NCI-H1092 treated with DMSO at 0.1 percent for 48 hours (cell line): ENCODE measurements at regions not wholly inside any gene's neighbourhood (a gene's known extent, or its start where the extent isn't known, plus 50 kb on each side); places are given as distances from the start of the nearest gene placed in this dataset.
"Not testable (repeated sequence)": the region's sequence is repeated elsewhere in the genome, so short reads cannot be mapped to it uniquely, and the experiment has no call there.

Source experiments
- DNase-seq: peaks from one replicate; lab custom pipeline; 2025; lab: John Stamatoyannopoulos, UW

- DNase-seq, result no peak
These were observed 207.5 kb upstream of the LINGO1 start for GRCh38 chr15:77839970-77840905.

GRCh38 chr15:77839456-77839855 lies 206.7 kb upstream of the LINGO1 start:
- DNase-seq, result no peak

- no peak for DNase-seq
These were observed 205.9 kb upstream of the LINGO1 start for GRCh38 chr15:77838595-77838994.

DNA sequence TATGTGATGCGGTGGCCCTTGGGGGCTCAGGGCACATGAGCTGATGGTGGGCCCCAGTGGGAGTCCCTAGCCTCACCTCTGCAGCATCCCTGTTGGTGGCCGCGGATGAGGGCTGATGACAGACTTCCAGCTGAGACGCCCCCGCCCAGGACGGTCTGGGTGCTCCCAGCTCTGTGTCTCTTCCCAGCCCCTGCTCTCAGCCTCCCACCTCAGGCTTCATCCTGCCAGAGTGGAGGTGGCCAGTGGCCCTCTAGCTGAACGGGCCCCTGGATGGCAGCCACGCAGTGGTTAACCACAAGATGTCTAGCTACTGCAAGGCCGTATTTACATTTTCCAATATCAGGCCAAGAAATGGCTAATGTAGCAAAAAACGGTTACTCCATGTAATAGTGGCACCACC lies 205.3 kb upstream of the LINGO1 start:
- no peak for DNase-seq

DNA sequence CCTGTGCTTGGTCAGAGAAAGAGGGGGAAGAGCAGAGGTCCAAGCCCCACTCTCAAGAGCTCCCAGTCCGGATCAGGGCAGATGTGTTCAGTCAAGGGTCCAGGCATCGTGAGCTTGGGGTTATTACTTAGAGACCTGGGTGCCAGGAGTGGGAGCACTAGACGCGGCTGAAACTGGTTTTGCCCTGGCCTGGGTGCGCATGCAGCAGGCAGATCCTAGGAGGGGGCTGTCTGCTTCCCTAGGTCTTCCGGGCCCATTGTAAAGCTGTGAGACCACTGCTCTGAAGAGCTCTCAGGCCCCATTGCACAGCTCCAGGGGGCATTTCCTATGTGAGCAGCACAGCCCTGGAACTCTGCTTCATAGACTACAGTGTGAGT lies 204.9 kb upstream of the LINGO1 start:
- DNase-seq, result no peak

GRCh38 chr15:77836906-77837648 lies 204.4 kb upstream of the LINGO1 start:
- DNase-seq, result no peak

GRCh38 chr15:77836121-77836692 lies 203.5 kb upstream of the LINGO1 start:
- DNase-seq, result peak; percentile 9

GRCh38 chr15:77834276-77834990 lies 201.7 kb upstream of the LINGO1 start:
- no peak for DNase-seq

- no peak for DNase-seq
These were observed 200.2 kb upstream of the LINGO1 start for GRCh38 chr15:77832874-77833273.

GRCh38 chr15:77831986-77832385 lies 199.3 kb upstream of the LINGO1 start:
- no peak for DNase-seq

DNA sequence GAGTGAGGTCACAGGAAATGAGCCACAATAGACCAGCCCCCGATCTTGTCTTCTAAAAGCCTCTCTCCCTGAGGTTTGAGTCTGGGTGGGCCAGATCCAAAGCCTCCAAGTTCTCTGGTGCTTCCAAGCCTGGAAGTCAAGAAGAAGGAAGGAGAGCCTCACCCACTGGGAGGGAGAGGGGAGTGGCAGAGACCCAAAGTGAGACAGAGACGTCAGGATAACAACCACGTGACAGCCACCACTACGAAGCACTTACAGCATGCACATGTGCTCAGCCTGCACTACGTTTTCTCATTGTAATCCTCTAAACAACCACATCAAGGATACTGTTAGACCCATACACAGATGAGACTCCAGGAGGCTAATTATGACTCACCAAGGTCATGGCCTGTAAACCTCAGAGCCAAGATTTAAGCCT lies 197.3 kb upstream of the LINGO1 start:
- DNase-seq, result no peak

DNA sequence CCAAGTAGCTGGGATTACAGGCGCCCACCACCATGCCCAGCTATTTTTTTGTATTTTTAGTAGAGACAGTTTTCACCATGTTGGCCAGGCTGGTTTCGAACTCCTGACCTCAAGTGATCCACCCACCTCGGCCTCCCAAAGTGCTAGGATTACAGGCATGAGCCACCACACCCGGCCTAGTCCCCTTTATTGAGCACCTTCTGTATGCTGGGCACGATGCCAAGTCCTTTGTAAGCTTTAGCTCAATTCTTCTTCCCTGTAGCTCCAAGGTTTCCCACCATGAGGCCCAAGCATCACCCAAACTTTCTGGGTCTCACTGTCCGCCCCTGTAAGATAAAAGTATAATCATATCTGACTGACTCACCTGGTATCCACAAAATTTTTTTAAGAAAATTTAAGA lies 196.6 kb upstream of the LINGO1 start:
- not testable (repeated sequence) for DNase-seq

GRCh38 chr15:77827860-77828259 lies 195.1 kb upstream of the LINGO1 start:
- no peak for DNase-seq

GRCh38 chr15:77826006-77826695 lies 193.4 kb upstream of the LINGO1 start:
- no peak for DNase-seq

DNA sequence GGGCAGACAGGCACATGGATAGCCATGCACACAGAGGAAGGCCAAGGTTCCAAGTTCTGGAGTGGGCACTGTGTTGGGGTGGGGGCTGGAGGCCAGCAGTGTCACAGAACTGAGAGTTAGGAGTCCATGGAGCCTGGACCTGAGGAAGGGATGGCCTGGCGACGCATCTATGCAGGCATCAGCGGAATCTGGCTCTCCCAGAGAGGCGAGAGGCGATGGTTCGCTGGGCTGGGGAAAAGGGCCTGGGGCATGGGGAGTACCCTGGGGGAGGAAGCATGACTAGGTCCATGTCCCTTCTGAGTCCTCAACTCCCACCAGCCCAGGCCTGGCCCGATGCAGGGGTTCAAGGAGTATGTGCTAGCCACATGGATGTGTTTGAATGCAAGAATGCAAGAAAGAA lies 192.8 kb upstream of the LINGO1 start:
- no peak for DNase-seq

DNA sequence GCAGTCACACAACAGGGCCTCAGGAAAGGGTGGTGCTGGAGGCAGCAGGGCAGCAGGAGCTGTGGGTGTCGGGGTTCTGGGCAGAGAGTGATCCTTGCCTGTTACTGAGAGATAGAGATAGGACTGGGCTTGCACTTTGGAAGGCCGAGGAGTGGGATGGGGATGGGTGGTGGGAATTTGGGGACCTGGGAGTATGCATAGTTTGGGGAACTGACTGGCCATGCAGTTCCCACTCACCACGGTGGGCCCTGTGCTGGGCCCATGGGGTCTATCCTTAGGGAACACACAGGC lies 192.5 kb upstream of the LINGO1 start:
- no peak for DNase-seq

- DNase-seq, result no peak
These were observed 191.9 kb upstream of the LINGO1 start for GRCh38 chr15:77824361-77825251.

GRCh38 chr15:77823736-77824135 lies 191.0 kb upstream of the LINGO1 start:
- no peak for DNase-seq

DNA sequence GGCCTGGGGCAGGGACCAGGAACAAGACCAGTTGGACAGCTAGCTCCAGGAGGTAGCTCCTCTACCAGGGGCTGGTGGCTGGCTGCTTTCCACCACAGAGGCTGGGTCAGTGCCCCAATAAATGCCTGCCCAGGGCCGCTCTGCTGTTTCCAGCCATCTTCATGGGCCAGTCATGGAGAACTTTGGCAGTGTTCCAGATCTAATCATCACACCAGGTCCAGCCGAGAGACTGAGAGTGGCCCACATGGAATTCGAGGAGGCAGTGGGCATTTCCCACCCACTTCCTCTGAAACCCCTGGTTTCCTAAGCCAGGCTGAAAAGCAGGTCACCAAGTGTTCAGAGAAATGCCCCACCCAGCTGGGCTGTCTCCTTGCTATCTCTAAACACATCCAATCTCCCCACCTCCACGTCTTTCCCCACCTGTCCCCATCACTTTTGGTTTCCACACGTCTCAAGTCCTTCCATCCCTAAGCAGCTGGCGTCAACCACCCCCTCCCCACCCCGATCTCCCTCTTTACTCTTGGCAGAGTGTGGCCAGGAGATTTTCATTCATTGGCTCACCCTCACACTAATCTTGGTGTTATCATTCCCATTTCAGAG lies 190.0 kb upstream of the LINGO1 start:
- no peak for DNase-seq

DNA sequence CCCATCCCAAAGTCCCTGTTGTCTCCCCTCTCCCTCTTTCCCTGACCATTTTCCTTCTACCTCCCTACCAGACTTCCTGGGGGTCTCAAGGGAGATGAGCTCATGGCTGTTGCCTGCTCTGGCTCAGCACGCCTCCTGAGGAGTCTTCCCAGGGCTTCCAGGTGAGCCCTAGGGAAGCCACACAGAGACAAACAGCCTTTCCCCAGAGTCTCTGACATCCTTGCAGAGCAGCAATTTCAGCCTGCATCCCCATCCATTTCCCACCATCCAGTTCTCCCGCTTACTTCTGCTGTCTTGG lies 189.2 kb upstream of the LINGO1 start:
- DNase-seq, result no peak
